Colonic mucosa (tissue), 4 donors: ENCODE measurements at regions not wholly inside any gene's neighbourhood (a gene's known extent, or its start where the extent isn't known, plus 50 kb on each side); places are given as distances from the start of the nearest gene placed in this dataset.

Experiments used
- DNase-seq: peaks from one replicate; pipeline ENCODE4 v3.0.0-alpha.2; 2020
- H3K27ac ChIP-seq: fragments of 200-600 bp; one replicate; pipeline ENCODE4 v1.8.0; 2021
- H3K27me3 ChIP-seq: fragments of 200-600 bp; one replicate; pipeline ENCODE4 v1.8.0; 2021
- H3K36me3 ChIP-seq: fragments of 200-600 bp; one replicate; pipeline ENCODE4 v1.8.0; 2021
- H3K4me1 ChIP-seq: fragments of 200-600 bp; one replicate; pipeline ENCODE4 v1.8.0; 2021; ENCODE audit warnings: mild to moderate bottlenecking
- H3K4me3 ChIP-seq: fragments of 200-600 bp; one replicate; pipeline ENCODE4 v1.8.0; 2021
- H3K9ac ChIP-seq, 2 donors: one replicate each; pipeline ENCODE4 v1.7.0; 2013; ENCODE audit warnings: control low read depth in 2 of 2, low read depth in 2 of 2, low read length in 2 of 2
- H3K9me3 ChIP-seq: fragments of 200-600 bp; one replicate; pipeline ENCODE4 v1.8.0; 2021
- intact Hi-C: fragments of 100-400 bp; cut with DNase I; formaldehyde crosslinking; loops from one replicate; pipeline ENCODE4 v1.14.1; 2022
- TF ChIP-seq, protein P1 (sequence below): fragments of 200-600 bp; IDR thresholded peaks from one replicate; pipeline ENCODE4 v1.8.0; 2022; ENCODE audit warnings: antibody characterized with exemption, mild to moderate bottlenecking
- donor health status: healthy.
- donor health status: DM: no; HTN: no; CAD: no.
- donor health status: DM: no; HTN: no; CAD: no.

DNA sequence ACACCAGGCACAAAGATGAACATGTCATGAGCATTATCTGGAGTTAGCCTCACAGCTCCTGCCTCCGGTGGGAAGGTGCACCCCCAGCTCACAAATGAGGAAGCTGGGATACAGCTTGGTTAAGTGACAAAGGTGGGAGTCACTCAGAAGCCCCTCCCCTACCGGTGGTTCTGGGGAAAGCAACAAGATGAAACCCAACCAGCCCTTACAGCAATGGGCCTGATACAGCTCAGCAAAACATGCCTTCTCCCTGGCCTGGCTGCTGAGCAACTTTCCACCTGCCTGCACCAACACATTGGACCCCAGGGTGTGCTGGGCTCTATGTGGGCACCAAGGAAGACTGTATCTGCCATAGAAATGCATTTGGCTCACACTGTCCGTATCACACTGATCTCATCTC, 113.2 kb downstream of the GYPC start:
- DNase-seq: no peak
- H3K4me3 ChIP-seq: no peak overlapping the region
- H3K9me3 ChIP-seq: no peaks in the 10 kb centered on the region
- no peaks in the 10 kb centered on the region for H3K27me3 ChIP-seq
- H3K4me1 ChIP-seq: no peaks in the 10 kb centered on the region
- H3K27ac ChIP-seq: no peak overlapping the region
- H3K9ac ChIP-seq: no peak overlapping the region
- no peaks in the 10 kb centered on the region for H3K36me3 ChIP-seq
- TF ChIP-seq, protein P1, sequence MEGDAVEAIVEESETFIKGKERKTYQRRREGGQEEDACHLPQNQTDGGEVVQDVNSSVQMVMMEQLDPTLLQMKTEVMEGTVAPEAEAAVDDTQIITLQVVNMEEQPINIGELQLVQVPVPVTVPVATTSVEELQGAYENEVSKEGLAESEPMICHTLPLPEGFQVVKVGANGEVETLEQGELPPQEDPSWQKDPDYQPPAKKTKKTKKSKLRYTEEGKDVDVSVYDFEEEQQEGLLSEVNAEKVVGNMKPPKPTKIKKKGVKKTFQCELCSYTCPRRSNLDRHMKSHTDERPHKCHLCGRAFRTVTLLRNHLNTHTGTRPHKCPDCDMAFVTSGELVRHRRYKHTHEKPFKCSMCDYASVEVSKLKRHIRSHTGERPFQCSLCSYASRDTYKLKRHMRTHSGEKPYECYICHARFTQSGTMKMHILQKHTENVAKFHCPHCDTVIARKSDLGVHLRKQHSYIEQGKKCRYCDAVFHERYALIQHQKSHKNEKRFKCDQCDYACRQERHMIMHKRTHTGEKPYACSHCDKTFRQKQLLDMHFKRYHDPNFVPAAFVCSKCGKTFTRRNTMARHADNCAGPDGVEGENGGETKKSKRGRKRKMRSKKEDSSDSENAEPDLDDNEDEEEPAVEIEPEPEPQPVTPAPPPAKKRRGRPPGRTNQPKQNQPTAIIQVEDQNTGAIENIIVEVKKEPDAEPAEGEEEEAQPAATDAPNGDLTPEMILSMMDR: no peak
- intact Hi-C loops: no loop called here

DNA sequence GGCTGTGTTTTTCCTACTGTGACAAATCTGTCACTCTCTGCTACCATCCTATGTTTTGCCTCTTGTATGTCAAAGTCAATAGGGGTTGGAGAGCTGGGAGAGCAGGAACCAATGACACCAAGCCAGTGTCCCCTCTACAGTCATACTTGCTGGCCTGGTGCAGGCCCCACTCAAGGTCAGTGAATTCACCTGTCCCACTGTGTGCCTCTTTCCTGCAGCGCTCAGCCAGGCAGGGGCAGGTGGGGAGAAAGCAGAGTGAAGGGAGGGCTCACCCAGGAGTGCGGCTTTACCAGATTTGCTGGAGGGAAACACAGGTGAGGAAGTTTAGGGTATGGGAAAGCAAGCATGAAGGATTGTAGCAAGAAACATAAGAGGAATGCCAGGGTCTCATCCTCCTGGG, 114.5 kb downstream of the GYPC start:
- H3K4me3 ChIP-seq: no peak overlapping the region
- no peaks in the 10 kb centered on the region for H3K4me1 ChIP-seq
- H3K27me3 ChIP-seq: no peaks in the 10 kb centered on the region
- no peaks in the 10 kb centered on the region for H3K36me3 ChIP-seq
- no peak overlapping the region for H3K9ac ChIP-seq
- H3K9me3 ChIP-seq: no peaks in the 10 kb centered on the region
- TF ChIP-seq, protein P1: no peak
- intact Hi-C loops: loop anchor here (10.0 kb wide), 1 partner anchor 1016 kb away; no protein-coding TSS in a partner anchor
- H3K27ac ChIP-seq: no peak overlapping the region
- DNase-seq: no peak

DNA sequence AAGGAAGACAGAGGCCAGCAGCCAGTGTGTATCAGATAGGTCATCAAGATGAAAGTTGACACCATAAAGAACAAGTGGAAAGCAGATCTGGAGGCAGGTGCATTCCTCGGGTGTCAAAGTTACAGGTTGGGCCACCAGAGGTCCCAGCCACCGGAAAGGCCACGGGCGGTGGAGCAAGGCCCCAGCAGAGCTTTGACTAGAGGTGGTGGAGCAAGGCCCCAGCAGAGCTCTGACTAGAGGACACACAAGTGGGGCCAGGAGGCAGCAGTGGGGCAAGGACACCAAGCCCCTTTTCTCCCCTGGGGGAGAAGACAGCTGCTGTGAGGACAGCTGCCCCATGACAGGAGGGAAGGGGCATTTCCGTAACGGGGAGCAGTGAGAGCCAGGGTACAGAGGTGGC, 115.1 kb downstream of the GYPC start:
- Histone ChIP-seq H3K4me3 (no peak overlapping the region), H3K27me3 (no peaks in the 10 kb centered on the region), H3K9me3 (no peaks in the 10 kb centered on the region), H3K9ac (no peak overlapping the region), H3K27ac (no peak overlapping the region), H3K36me3 (no peaks in the 10 kb centered on the region), H3K4me1 (no peaks in the 10 kb centered on the region)
- intact Hi-C loops: loop anchor here (10.0 kb wide), 1 partner anchor 1016 kb away; no protein-coding TSS in a partner anchor
- TF ChIP-seq, protein P1: no peak
- DNase-seq: no peak

DNA sequence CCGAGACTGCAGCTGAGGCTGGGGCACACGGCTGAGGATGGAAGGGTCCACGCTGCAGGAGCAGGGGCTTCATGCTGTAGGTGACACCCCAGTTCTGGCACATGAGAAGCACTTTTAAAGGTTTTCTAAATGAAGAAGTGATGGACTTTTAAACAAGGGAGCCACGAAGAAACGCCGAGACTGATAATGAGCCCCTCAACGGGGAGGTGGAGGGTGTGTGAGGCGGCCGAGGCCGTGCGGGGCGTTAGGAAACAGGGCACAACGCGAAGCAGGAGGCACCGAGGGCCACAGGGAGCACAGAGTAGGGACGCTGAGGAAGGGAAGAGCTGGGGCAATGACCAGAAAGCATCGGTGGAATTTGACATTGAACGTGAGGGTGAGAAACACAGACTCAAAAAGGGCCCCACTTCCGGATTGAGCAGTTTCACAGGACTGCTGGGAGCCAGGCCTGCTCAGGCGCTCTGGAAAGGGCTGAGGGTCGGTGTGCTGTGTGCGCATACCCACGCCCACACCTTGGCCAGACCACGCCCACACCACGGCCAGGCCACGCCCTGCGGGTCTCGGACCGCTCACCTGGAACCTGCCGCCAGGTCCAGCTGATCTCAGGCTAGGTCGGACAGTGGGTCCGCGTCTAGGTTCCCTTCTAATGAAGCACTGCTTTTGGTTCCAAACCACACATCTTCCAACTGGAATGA, 115.7 kb downstream of the GYPC start:
- no peak overlapping the region for H3K9ac ChIP-seq
- no peaks in the 10 kb centered on the region for H3K9me3 ChIP-seq
- no peaks in the 10 kb centered on the region for H3K4me1 ChIP-seq
- H3K4me3 ChIP-seq: no peak overlapping the region
- TF ChIP-seq, protein P1: no peak
- DNase-seq: no peak
- H3K27ac ChIP-seq: no peak overlapping the region
- intact Hi-C loops: loop anchor here (10.0 kb wide), 1 partner anchor 1017 kb away; no protein-coding TSS in a partner anchor
- H3K27me3 ChIP-seq: no peaks in the 10 kb centered on the region
- no peaks in the 10 kb centered on the region for H3K36me3 ChIP-seq

DNA sequence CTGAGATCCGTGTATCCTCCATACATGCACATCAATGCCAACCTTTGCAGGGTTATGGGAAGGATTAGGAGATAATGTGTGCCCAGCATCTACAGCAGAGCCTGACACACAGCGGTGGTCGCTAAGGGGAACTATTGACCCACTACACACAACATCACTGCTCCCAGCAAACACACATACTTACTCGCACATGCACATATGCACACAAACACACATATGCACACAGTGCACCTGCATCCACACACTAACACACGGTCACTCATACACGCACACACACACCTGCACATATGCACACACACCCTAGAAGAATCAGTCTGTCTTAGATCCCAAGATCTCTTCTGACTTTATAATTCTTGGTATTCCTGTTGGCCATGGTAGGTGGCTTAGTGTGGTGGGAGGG, 118.3 kb downstream of the GYPC start:
- no peaks in the 10 kb centered on the region for H3K27me3 ChIP-seq
- intact Hi-C loops: loop anchor here (10.0 kb wide), 1 partner anchor 1019 kb away; no protein-coding TSS in a partner anchor
- H3K4me1 ChIP-seq: no peaks in the 10 kb centered on the region
- TF ChIP-seq, protein P1: no peak
- no peak for DNase-seq
- H3K4me3 ChIP-seq: no peak overlapping the region
- H3K27ac ChIP-seq: no peak overlapping the region
- no peak overlapping the region for H3K9ac ChIP-seq
- H3K9me3 ChIP-seq: no peaks in the 10 kb centered on the region
- H3K36me3 ChIP-seq: no peaks in the 10 kb centered on the region
